ENCODE measurements at regions not wholly inside any gene's neighbourhood (a gene's known extent, or its start where the extent isn't known, plus 50 kb on each side); places are given as distances from the start of the nearest gene placed in this dataset.
A peak's percentile ranks its signal among the peaks of the same experiment; 100 is the strongest.

GRCh38 chr3:99393961-99394360 lies 244.4 kb upstream of the COL8A1 start:
- H3K4me3 ChIP-seq (ENCODE audit: low read depth, low read length), result no peak overlapping the region
- no peak for TF ChIP-seq CTCF (conservative IDR thresholded peaks at IDR 0.05; ENCODE audit: low read depth, low read length)
- no peak for DNase-seq (ENCODE audit: low read depth)

GRCh38 chr3:99388780-99389179 lies 249.6 kb upstream of the COL8A1 start:
- TF ChIP-seq CTCF (conservative IDR thresholded peaks at IDR 0.05; ENCODE audit: low read depth, low read length), result no peak
- DNase-seq (ENCODE audit: low read depth), result no peak
- no peak overlapping the region for H3K4me3 ChIP-seq (ENCODE audit: low read depth, low read length)

GRCh38 chr3:99384596-99384995 lies 253.8 kb upstream of the COL8A1 start:
- H3K4me3 ChIP-seq (ENCODE audit: low read depth, low read length), result no peak overlapping the region
- peak; percentile 12 for DNase-seq (ENCODE audit: low read depth)
- no peak for TF ChIP-seq CTCF (conservative IDR thresholded peaks at IDR 0.05; ENCODE audit: low read depth, low read length)

- DNase-seq (ENCODE audit: low read depth), result no peak
- no peak for TF ChIP-seq CTCF (conservative IDR thresholded peaks at IDR 0.05; ENCODE audit: low read depth, low read length)
- no peak overlapping the region for H3K4me3 ChIP-seq (ENCODE audit: low read depth, low read length)
These were observed 261.5 kb upstream of the COL8A1 start for GRCh38 chr3:99376926-99377325.

GRCh38 chr3:99373846-99374210 lies 264.6 kb upstream of the COL8A1 start:
- TF ChIP-seq CTCF (conservative IDR thresholded peaks at IDR 0.05; ENCODE audit: low read depth, low read length), result no peak
- no peak overlapping the region for H3K4me3 ChIP-seq (ENCODE audit: low read depth, low read length)
- no peak for DNase-seq (ENCODE audit: low read depth)

- DNase-seq (ENCODE audit: low read depth), result peak; percentile 16
- TF ChIP-seq CTCF (conservative IDR thresholded peaks at IDR 0.05; ENCODE audit: low read depth, low read length), result no peak
- H3K4me3 ChIP-seq (ENCODE audit: low read depth, low read length), result no peak overlapping the region
These were observed 265.1 kb upstream of the COL8A1 start for GRCh38 chr3:99373088-99373845.

Measured in choroid plexus epithelial cell (primary cell).